ENCODE measurements at regions not wholly inside any gene's neighbourhood (a gene's known extent, or its start where the extent isn't known, plus 50 kb on each side); places are given as distances from the start of the nearest gene placed in this dataset.

DNA sequence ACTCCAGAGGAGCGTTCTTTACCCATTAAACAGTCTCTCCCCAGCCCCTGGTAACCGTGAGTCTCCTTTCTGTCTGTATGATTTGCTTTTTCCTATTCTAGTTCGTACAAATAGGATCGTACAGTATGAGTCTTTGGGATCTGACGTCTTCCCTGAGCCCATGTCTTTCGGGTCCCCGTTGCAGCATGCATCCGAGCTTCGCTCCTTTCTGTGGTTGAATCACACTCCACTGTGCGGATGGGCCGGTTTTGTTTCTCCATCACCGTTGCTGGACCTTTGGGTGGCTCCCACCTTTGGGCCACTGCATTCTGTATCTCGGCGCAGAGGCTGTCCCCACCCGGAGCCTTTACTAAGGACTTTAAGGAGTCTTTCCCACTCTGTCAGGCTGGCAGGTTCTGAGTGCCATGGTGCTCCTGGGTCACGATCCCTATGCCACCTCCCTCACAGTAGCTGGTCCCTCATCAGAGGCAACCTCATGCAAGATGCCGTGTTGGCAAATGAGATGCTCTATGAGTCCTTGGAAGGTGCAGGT is 145.7 kb upstream of the COL5A1 start:
- H3K27ac Mint-ChIP-seq = no peak overlapping the region
- DNase-seq = no peak
- no peaks in the 10 kb centered on the region for H3K9me3 Mint-ChIP-seq
- no peak overlapping the region for H3K4me3 Mint-ChIP-seq
- CTCF ChIA-PET = no interaction called here
- no peaks in the 10 kb centered on the region for H3K36me3 Mint-ChIP-seq (ENCODE audit: low read depth)
- H3K27me3 Mint-ChIP-seq (ENCODE audit: low read depth) = peaks cover 9% of the 10 kb centered on the region
- intact Hi-C loops (cut with micrococcal nuclease) = no loop called here
- H3K4me1 Mint-ChIP-seq (ENCODE audit: low read depth) = no peaks in the 10 kb centered on the region

DNA sequence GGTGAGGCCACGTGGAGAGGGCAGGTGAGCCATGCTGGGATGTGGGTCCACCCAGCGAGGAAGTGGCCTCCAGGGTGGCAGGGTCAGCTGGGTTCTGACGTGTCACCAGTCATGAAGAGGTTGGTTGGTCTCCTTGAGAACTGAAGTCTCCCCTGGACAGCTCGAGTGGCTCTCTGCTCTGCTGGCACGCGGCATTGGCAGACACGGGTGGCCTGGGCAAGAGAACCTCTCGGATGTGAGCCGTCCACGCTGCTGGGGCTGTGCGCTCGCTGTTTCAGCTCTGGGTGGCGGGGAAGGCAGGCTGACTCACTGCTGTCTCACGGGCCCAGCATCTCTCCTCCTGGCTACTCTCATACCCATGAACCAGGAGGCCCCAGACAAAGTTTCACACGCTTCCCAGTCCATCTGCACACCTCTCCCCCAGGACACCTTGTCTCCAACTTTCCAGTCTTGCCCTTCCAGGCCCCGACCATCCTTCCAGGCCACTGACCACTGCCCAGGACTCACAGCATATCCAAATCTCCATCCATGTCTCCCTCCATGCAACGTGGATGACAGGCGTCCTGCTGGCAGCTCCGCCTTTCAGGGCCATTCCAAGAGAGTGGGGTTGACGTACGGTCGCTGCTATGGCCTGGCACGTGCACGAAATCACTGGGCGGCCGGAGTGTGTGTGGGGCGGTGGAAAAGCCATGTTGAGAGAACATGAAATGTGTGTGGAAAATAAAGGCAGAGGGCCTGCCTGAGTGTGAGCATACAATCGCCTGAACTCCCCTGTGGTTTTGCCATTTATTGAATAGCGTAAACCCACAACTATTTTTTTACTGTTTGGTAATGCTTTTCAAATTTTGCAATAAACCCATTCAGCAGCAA is 145.0 kb upstream of the COL5A1 start:
- Mint-ChIP-seq H3K4me3 (no peak overlapping the region), H3K36me3 (ENCODE audit: low read depth) (no peaks in the 10 kb centered on the region), H3K27me3 (ENCODE audit: low read depth) (peaks cover 10% of the 10 kb centered on the region), H3K4me1 (ENCODE audit: low read depth) (no peaks in the 10 kb centered on the region), H3K27ac (no peak overlapping the region), H3K9me3 (no peaks in the 10 kb centered on the region)
- CTCF ChIA-PET = no interaction called here
- DNase-seq = no peak
- intact Hi-C loops (cut with micrococcal nuclease) = no loop called here

DNA sequence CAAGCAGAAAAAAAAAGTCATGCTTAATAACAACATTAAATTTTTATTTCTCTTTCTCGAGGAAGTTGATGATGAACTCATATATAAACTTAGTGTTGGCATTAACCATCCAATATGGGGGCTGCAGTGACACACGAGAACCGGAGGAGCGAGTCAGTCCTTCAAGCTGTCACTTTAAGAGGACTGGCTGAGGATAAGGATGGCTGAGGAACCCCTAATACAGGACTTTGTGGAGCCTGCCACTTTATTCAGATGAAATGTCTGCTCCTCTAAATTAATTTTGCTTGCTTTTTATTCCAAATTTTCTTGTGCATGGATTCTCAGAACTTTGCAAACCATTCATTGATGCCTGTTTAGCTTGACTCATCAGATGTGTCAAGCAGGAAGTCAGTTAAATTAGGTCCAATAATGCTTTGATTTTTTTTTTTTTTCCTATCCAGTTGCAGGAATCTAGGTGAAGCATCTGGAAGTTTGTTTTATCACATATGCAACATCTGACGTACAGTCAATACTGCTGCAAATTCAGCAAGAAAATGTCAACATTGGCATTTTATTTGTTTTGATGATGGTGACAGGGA is 144.2 kb upstream of the COL5A1 start:
- no peaks in the 10 kb centered on the region for H3K4me1 Mint-ChIP-seq (ENCODE audit: low read depth)
- intact Hi-C loops (cut with micrococcal nuclease) = no loop called here
- no peak overlapping the region for H3K4me3 Mint-ChIP-seq
- no peak overlapping the region for H3K27ac Mint-ChIP-seq
- no peaks in the 10 kb centered on the region for H3K36me3 Mint-ChIP-seq (ENCODE audit: low read depth)
- DNase-seq = no peak
- H3K27me3 Mint-ChIP-seq (ENCODE audit: low read depth) = peaks cover 13% of the 10 kb centered on the region
- H3K9me3 Mint-ChIP-seq = no peaks in the 10 kb centered on the region
- CTCF ChIA-PET = no interaction called here

DNA sequence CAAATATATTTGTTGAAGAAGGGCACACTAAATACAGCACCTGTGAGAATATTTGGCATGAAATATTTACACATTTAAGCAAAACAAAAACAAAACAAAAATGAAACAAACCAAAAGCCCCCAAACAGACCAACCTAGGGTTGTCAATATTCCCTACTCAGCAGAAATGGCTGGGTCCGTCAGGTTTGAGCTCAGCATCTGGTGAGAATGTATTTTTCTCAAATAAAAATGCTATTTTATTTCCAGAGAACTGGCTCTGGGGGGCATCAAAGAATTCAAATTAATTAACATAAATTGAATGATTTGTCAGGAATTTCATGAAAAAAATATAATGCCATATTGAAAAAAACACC is 142.8 kb upstream of the COL5A1 start:
- H3K9me3 Mint-ChIP-seq = no peaks in the 10 kb centered on the region
- H3K4me1 Mint-ChIP-seq (ENCODE audit: low read depth) = no peaks in the 10 kb centered on the region
- H3K27me3 Mint-ChIP-seq (ENCODE audit: low read depth) = peaks cover 11% of the 10 kb centered on the region
- intact Hi-C loops (cut with micrococcal nuclease) = no loop called here
- CTCF ChIA-PET = no interaction called here
- no peak overlapping the region for H3K27ac Mint-ChIP-seq
- no peaks in the 10 kb centered on the region for H3K36me3 Mint-ChIP-seq (ENCODE audit: low read depth)
- H3K4me3 Mint-ChIP-seq = no peak overlapping the region
- no peak for DNase-seq

DNA sequence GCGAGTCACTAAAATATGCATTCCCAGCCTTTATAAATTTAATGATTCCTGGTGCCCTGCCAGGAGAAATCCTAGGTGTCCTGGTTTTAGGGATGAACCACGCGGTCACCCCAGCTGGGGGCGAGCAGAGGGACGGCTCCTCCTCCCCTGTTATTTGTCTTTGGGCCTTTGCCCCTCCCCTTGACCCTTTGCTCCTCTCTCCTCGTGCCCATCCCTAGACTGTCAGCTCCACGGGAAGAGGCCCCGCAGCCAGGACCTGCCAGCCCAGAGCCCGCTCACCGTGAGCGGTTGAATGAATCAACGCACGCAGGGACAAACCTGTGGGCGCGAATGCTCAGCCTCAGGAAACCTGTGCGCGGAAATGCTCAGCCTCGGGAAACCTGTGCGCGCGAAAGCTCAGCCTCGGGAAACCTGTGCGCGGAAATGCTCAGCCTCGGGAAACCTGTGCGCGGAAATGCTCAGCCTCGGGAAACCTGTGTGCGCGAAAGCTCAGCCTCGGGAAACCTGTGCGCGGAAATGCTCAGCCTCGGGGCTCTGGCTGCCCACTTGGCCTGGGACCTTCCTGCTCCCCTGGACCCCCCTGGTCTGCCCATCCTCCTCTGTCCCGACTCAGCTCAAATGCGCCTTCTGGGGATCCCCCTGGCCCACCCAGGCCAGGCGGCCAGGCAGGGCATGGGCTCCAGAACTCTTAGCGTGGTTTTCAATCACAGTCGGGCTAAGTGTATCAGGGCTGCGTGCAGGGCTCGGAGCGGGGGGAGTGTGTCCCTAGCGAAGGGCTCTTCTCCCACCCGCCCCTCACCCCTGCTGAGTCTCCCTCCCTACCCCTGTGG is 140.5 kb upstream of the COL5A1 start:
- Mint-ChIP-seq H3K4me1 (ENCODE audit: low read depth) (no peaks in the 10 kb centered on the region), H3K9me3 (no peaks in the 10 kb centered on the region), H3K27me3 (ENCODE audit: low read depth) (peaks cover 9% of the 10 kb centered on the region), H3K4me3 (no peak overlapping the region), H3K27ac (no peak overlapping the region), H3K36me3 (ENCODE audit: low read depth) (no peaks in the 10 kb centered on the region)
- CTCF ChIA-PET = interaction anchor here (0.6 kb wide), 1 partner anchor 26 kb away, joined by 3 read pairs; no protein-coding TSS in a partner anchor
- intact Hi-C loops (cut with micrococcal nuclease) = no loop called here
- DNase-seq = no peak

DNA sequence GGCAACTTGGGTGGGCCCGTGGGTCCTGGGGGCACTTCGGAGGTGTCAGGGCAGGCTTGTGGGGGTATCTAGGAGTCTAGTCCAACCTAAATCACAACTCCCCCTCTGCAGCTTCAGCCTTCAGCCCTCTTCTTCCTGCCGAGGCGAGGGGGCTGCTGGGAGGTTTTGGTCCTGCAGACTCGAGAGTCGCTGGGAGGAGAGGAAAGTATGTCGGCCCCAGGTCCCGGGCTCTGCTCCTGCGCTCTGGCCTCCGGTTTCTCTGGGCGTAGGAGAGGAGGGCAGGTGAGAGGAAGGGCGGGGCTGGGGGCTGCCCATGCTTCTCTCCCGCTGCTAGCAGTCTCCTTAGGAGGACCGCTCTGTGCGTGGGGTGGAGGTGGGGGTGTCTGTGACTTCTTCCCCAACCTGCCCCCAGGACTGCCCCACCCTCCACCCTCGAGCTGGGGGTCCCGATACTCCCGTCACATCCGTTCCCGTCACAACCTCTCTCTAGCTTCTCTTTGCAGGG is 139.8 kb upstream of the COL5A1 start:
- no peaks in the 10 kb centered on the region for H3K4me1 Mint-ChIP-seq (ENCODE audit: low read depth)
- CTCF ChIA-PET = interaction anchor here (0.6 kb wide), 1 partner anchor 27 kb away, joined by 3 read pairs; no protein-coding TSS in a partner anchor
- DNase-seq = no peak
- H3K4me3 Mint-ChIP-seq = no peak overlapping the region
- no peaks in the 10 kb centered on the region for H3K36me3 Mint-ChIP-seq (ENCODE audit: low read depth)
- H3K27ac Mint-ChIP-seq = no peak overlapping the region
- peaks cover 7% of the 10 kb centered on the region for H3K27me3 Mint-ChIP-seq (ENCODE audit: low read depth)
- no peaks in the 10 kb centered on the region for H3K9me3 Mint-ChIP-seq
- intact Hi-C loops (cut with micrococcal nuclease) = no loop called here

DNA sequence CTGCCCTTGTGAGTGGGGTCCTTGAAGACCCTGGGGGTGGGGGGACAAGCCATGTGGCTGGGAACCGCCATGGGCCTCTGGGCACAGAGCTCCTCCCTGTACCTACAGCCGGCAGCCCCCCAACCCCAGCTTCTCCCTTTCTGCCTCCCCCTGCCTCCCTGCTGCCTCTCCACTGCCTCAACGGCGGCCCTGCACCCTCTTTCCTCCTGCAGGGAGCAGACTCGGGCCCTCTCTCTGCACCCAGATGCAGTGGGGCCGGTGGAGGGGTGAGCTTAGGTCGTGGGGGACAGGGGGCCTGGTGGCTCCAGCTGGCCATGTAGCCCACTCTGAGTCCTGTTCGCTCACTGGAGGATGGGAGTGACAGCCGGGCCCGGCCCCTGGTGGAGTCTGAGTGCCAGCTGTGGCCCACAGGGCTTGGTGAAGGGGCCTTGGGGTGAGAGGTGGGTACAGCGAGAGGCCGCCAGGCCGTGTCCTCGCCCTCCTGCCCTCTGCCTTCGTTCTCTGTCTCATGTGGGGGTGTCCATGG is 139.3 kb upstream of the COL5A1 start:
- intact Hi-C loops (cut with micrococcal nuclease) = no loop called here
- Mint-ChIP-seq H3K27ac (no peak overlapping the region), H3K36me3 (ENCODE audit: low read depth) (no peaks in the 10 kb centered on the region), H3K4me1 (ENCODE audit: low read depth) (no peaks in the 10 kb centered on the region), H3K4me3 (no peak overlapping the region), H3K27me3 (ENCODE audit: low read depth) (peaks cover 7% of the 10 kb centered on the region), H3K9me3 (no peaks in the 10 kb centered on the region)
- DNase-seq = no peak
- CTCF ChIA-PET = no interaction called here

DNA sequence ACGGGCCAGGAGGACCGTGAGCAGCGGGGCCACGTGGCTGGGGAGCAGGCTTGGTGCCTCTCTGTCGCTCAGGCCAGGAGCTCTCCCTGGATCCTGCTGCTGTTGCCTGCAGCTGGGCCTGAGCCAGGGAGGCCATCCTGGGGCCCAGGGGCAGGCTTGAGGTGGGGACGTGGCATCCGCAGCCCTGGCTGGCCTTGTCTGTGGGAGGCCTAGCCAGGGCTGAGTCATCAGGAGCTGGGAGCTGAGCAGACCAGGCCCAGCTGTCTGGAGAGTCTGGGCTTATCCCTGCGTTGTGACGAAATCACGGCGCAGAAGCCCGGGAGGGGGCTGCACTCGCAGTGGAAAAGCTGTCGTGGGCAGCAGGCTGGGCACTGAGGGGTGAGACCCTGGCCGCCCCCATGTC is 138.8 kb upstream of the COL5A1 start:
- Mint-ChIP-seq H3K27me3 (ENCODE audit: low read depth) (peaks cover 7% of the 10 kb centered on the region), H3K9me3 (no peaks in the 10 kb centered on the region), H3K4me3 (no peak overlapping the region), H3K36me3 (ENCODE audit: low read depth) (no peaks in the 10 kb centered on the region), H3K27ac (no peak overlapping the region), H3K4me1 (ENCODE audit: low read depth) (no peaks in the 10 kb centered on the region)
- CTCF ChIA-PET = no interaction called here
- no peak for DNase-seq
- intact Hi-C loops (cut with micrococcal nuclease) = no loop called here

DNA sequence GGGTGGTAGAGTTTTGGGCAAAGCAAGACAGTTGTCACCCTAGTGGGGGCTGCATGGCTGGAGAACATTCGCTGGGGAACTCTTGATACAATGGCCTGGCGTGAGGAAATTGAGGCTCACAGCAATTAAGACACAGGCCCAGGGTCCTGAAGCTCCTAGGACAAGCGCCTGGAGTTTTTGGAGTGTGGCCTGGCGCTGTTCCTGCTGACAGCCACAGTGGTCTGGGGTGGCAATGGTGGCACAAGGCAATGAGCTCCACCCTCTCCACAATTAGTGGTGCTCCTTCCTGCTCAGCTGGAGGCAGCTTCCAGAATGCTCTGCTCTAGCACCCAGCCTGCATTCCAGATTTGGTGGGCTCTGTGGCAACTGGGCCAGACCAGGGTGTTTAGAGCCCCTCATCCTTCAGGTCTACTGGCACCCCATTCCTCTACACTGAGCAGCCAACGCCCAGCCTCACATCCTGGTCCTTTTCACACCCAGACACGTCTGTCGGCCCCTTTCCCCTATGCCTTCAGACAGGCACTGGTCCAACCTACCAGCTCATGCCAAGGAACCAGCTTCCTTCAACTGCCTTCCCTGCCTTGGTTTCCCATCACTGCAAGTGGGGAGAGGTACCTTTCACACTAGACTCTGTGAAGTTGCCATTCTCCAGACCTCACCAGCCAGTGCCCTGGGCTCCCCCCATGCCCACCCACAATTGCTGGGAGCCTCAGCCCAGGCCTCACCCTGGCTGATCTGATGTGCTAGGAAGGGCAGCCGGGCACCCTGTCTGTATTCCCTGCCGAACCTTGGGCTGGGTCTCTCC is 138.1 kb upstream of the COL5A1 start:
- Mint-ChIP-seq H3K27me3 (ENCODE audit: low read depth) (peaks cover 7% of the 10 kb centered on the region), H3K4me3 (no peak overlapping the region), H3K27ac (no peak overlapping the region), H3K4me1 (ENCODE audit: low read depth) (no peaks in the 10 kb centered on the region), H3K9me3 (no peaks in the 10 kb centered on the region), H3K36me3 (ENCODE audit: low read depth) (no peaks in the 10 kb centered on the region)
- CTCF ChIA-PET = no interaction called here
- intact Hi-C loops (cut with micrococcal nuclease) = no loop called here
- no peak for DNase-seq

DNA sequence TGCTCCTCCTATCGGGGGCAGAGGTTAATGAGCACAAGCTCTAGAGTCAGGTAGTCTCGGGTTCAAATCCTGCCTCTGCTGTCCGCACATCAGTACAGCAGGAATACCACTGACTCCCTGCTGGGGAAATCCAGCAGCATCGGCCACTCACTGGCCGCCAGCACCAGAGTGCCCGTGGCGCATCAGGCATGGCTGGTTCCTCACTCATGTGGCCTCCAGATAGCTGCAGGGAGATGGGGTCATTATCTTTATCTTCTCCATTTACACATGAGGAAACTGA is 137.6 kb upstream of the COL5A1 start:
- Mint-ChIP-seq H3K9me3 (no peaks in the 10 kb centered on the region), H3K36me3 (ENCODE audit: low read depth) (no peaks in the 10 kb centered on the region), H3K4me1 (ENCODE audit: low read depth) (no peaks in the 10 kb centered on the region), H3K27me3 (ENCODE audit: low read depth) (peaks cover 7% of the 10 kb centered on the region), H3K27ac (no peak overlapping the region), H3K4me3 (no peak overlapping the region)
- CTCF ChIA-PET = no interaction called here
- no peak for DNase-seq
- intact Hi-C loops (cut with micrococcal nuclease) = no loop called here

DNA sequence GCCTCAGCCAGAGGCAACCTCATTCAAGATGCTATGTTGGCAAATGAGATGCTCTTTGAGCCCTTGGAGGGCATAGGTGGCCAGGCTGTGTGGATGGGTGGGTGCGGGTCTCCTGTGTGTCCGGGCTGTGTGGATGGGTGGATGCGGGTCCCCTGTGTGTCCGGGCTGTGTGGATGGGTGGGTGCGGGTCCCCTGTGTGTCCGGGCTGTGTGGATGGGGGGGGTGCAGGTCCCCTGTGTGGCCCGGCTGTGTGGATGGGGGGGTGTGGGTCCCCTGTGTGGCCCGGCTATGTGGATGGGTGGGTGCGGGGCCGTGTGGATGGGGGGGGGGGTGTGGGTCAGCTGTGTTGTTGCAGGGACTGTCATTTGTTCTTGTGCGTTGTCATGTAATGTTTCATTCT is 136.6 kb upstream of the COL5A1 start:
- H3K4me3 Mint-ChIP-seq = no peak overlapping the region
- intact Hi-C loops (cut with micrococcal nuclease) = no loop called here
- DNase-seq = no peak
- no peaks in the 10 kb centered on the region for H3K4me1 Mint-ChIP-seq (ENCODE audit: low read depth)
- no peaks in the 10 kb centered on the region for H3K9me3 Mint-ChIP-seq
- H3K36me3 Mint-ChIP-seq (ENCODE audit: low read depth) = no peaks in the 10 kb centered on the region
- CTCF ChIA-PET = no interaction called here
- H3K27ac Mint-ChIP-seq = no peak overlapping the region
- peaks cover 7% of the 10 kb centered on the region for H3K27me3 Mint-ChIP-seq (ENCODE audit: low read depth)

DNA sequence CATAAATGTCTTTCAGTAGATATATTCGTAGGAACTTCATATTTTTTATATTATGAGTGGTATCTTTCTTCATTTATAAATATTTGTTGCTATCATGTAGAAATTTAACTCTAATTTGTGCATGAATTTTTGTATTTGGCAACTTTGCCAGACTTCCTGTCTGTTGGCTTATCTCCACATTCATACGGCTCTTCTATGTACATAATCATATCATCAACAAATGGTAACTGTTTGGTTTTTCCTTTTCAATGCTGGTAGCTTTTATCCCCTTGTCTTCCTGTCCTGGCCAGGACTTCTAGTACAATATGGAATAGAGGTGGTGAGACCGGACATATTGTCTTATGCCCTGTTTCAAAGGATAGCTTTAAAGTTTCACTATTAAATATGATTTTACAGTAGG is 132.3 kb upstream of the COL5A1 start:
- intact Hi-C loops (cut with micrococcal nuclease) = no loop called here
- no peak overlapping the region for H3K27ac Mint-ChIP-seq
- H3K4me3 Mint-ChIP-seq = no peak overlapping the region
- CTCF ChIA-PET = no interaction called here
- DNase-seq = no peak
- peaks cover 5% of the 10 kb centered on the region for H3K27me3 Mint-ChIP-seq (ENCODE audit: low read depth)
- no peaks in the 10 kb centered on the region for H3K4me1 Mint-ChIP-seq (ENCODE audit: low read depth)
- no peaks in the 10 kb centered on the region for H3K9me3 Mint-ChIP-seq
- H3K36me3 Mint-ChIP-seq (ENCODE audit: low read depth) = no peaks in the 10 kb centered on the region
